Kidney glomerular epithelial cell (primary cell): ENCODE measurements at regions not wholly inside any gene's neighbourhood (a gene's known extent, or its start where the extent isn't known, plus 50 kb on each side); places are given as distances from the start of the nearest gene placed in this dataset.

ENCODE experiments used
- DNase-seq: peaks from one replicate; lab custom pipeline; 2025; lab: John Stamatoyannopoulos, UW

- no peak for DNase-seq
Observed at GRCh38 chr1:201589186-201589585, 50.3 kb downstream of the NAV1 start.

- DNase-seq = no peak
Observed at GRCh38 chr1:201590474-201590873, 51.5 kb downstream of the NAV1 start.

- DNase-seq = no peak
Observed at GRCh38 chr1:201591348-201591747, 52.4 kb downstream of the NAV1 start.

- DNase-seq = no peak
Observed at GRCh38 chr1:201591981-201592380, 53.1 kb downstream of the NAV1 start.

GRCh38 chr1:201593200-201593921 lies 54.4 kb downstream of the NAV1 start:
- peak; percentile 75 for DNase-seq

GRCh38 chr1:201594575-201595245 lies 55.8 kb downstream of the NAV1 start:
- DNase-seq = no peak

GRCh38 chr1:201595381-201595780 lies 56.5 kb downstream of the NAV1 start:
- DNase-seq = no peak

- DNase-seq = no peak
Observed at GRCh38 chr1:201596101-201596868, 57.4 kb downstream of the NAV1 start.

GRCh38 chr1:201597551-201598230 lies 58.8 kb downstream of the NAV1 start:
- DNase-seq = no peak

GRCh38 chr1:201598396-201598795 lies 59.5 kb downstream of the NAV1 start:
- DNase-seq = no peak

GRCh38 chr1:201598973-201599372 lies 60.0 kb downstream of the NAV1 start:
- DNase-seq = no peak

GRCh38 chr1:201599548-201599947 lies 60.6 kb downstream of the NAV1 start:
- DNase-seq = no peak

- DNase-seq = peak; percentile 93
Observed at GRCh38 chr1:201602413-201603265, 63.7 kb downstream of the NAV1 start.

GRCh38 chr1:201603613-201604232 lies 64.8 kb downstream of the NAV1 start:
- DNase-seq = peak; percentile 86

- DNase-seq = no peak
Observed at GRCh38 chr1:201605385-201606010, 66.6 kb downstream of the NAV1 start.

GRCh38 chr1:201606096-201606495 lies 67.2 kb downstream of the NAV1 start:
- no peak for DNase-seq

- DNase-seq = no peak
Observed at GRCh38 chr1:201606623-201607022, 67.7 kb downstream of the NAV1 start.

GRCh38 chr1:201608635-201609395 lies 69.9 kb downstream of the NAV1 start:
- DNase-seq = no peak

- no peak for DNase-seq
Observed at GRCh38 chr1:201609661-201610318, 70.9 kb downstream of the NAV1 start.
